ENCODE measurements at regions not wholly inside any gene's neighbourhood (a gene's known extent, or its start where the extent isn't known, plus 50 kb on each side); places are given as distances from the start of the nearest gene placed in this dataset.

DNA sequence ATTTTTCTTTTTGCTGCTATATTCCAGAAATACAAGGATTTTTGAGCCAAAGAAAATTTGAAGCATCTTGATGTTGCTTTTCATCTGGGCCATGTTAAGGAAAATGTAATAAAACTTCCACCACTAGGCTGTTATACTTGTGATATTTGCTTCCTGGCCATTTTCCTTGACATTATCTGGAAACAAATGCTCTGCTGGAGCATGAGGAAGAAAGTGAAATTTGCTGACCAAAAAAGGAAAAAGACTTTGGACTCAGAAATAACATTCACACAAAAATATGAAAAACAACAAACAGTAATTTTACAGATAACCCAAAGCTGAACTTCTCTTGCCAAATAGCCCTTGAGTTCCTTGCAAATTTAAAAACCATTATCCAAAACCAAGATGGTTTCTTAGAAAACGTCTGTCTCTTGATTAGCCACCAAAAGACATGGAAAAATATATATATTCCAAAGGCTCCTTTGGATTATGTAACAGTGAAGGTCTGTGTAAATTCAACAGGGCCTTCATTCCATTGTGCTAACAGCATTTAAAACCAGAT lies 344.5 kb downstream of the LMX1A start:
- no peak for DNase-seq (ENCODE audit: extremely low read depth, low read depth)
- no peak for TF ChIP-seq CTCF (IDR thresholded peaks at IDR 0.05; ENCODE audit: low read depth, low read length, missing control alignments)
- H3K4me3 ChIP-seq (replicated peaks; ENCODE audit: low read depth, low read length), result no peak overlapping the region

DNA sequence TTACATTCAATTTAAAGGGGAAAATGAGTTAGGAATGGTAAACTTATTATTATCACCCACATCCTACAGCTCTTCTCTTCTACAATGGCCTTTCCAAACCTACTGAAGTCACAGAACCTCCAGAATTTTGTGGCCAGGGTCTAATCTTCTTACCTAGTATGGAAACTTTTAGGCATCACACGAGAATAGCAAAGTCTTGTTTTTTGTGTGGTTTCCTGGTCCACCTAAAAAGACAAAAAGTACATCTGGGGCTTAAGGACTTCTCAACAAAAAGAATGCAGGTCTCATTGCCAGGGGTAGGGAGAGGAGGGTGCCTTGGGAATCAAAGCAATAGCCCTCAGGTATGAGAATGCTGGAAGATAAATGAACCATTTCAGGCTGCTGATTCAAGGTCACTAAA lies 345.3 kb downstream of the LMX1A start:
- no peak for TF ChIP-seq CTCF (IDR thresholded peaks at IDR 0.05; ENCODE audit: low read depth, low read length, missing control alignments)
- no peak overlapping the region for H3K4me3 ChIP-seq (replicated peaks; ENCODE audit: low read depth, low read length)
- DNase-seq (ENCODE audit: extremely low read depth, low read depth), result no peak

GRCh38 chr1:165010418-165011070 lies 346.0 kb downstream of the LMX1A start:
- no peak for TF ChIP-seq CTCF (IDR thresholded peaks at IDR 0.05; ENCODE audit: low read depth, low read length, missing control alignments)
- no peak overlapping the region for H3K4me3 ChIP-seq (replicated peaks; ENCODE audit: low read depth, low read length)
- DNase-seq (ENCODE audit: extremely low read depth, low read depth), result no peak

GRCh38 chr1:165006831-165007230 lies 349.7 kb downstream of the LMX1A start:
- no peak for TF ChIP-seq CTCF (IDR thresholded peaks at IDR 0.05; ENCODE audit: low read depth, low read length, missing control alignments)
- no peak for DNase-seq (ENCODE audit: extremely low read depth, low read depth)
- H3K4me3 ChIP-seq (replicated peaks; ENCODE audit: low read depth, low read length), result no peak overlapping the region

DNA sequence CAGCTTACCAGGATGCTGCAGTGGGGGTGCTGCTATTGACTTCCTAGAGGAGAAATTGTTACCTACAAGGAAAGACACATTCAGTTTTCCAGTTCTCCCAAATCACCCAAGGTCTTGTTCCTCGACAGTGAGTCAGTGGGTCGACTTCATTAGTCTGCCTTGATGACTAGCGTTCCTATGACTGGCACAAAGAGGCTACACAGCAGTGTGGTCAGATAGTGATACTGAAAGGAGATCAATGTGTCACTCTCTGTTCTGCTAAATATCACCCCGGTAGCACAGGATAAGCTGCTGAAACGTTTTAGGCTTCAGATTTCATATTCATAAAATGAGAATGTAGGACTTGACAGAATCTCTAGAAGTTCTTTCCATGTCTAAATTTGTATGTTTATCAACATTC lies 357.4 kb downstream of the LMX1A start:
- DNase-seq (ENCODE audit: extremely low read depth, low read depth), result no peak
- H3K4me3 ChIP-seq (replicated peaks; ENCODE audit: low read depth, low read length), result no peak overlapping the region
- TF ChIP-seq CTCF (IDR thresholded peaks at IDR 0.05; ENCODE audit: low read depth, low read length, missing control alignments), result no peak

DNA sequence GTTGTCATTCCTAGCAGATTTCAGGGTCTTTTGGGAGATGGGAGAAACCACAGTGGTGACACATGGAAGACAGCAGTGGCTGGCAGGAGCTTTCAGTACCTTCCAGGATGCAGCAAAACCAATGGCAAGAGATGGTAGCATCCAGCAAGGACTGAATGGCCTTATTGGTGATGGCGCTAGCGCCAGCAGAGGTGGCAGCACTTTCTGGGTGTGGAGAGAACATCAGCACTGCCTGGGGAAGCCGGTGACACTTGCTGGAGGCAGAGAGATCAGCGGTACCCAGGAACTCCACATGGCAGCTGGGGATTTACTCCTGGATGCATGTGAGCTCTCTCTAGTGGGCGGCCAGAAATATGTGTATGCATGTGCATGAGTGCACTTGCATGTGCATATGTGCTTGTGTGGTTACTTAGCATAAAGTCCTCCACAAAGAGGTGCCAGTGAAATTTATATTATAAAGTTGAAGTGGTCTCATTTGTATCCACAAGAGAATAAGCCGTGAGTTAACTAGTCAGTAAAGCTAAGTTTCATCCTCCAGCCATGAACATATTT lies 364.7 kb downstream of the LMX1A start:
- no peak for DNase-seq (ENCODE audit: extremely low read depth, low read depth)
- no peak overlapping the region for H3K4me3 ChIP-seq (replicated peaks; ENCODE audit: low read depth, low read length)
- no peak for TF ChIP-seq CTCF (IDR thresholded peaks at IDR 0.05; ENCODE audit: low read depth, low read length, missing control alignments)
